ENCODE measurements at regions not wholly inside any gene's neighbourhood (a gene's known extent, or its start where the extent isn't known, plus 50 kb on each side); places are given as distances from the start of the nearest gene placed in this dataset.

DNA sequence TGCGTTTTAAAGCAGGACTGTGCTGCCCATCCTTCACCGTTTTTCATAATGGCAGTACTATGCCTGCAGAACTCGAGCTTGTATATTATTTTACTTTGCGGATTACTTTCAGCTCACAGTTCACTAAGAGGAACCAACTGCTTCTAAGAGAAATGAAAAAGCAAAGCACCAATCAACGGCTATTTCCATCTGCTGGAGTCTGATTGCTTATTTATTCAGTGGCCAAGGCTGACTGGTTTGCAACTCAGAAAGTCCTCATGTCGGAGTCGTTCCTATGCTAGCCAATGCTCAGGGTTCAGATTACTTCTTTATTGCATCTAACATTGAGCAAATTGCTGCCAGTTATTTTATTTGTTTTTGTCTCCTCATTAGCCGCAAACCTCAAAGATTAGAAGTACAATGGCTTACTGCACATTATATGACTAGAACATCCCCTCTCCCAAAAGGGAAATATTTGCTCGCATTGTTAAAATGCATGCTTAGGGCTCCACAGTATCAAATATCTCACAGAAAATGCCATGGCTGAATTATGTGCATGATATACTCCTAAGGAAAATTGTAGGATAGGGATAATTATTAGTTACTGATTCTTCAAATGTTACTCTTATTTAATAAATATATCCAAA, 1628.2 kb upstream of the ADGRL3 start:
- TF ChIP-seq, protein P1, sequence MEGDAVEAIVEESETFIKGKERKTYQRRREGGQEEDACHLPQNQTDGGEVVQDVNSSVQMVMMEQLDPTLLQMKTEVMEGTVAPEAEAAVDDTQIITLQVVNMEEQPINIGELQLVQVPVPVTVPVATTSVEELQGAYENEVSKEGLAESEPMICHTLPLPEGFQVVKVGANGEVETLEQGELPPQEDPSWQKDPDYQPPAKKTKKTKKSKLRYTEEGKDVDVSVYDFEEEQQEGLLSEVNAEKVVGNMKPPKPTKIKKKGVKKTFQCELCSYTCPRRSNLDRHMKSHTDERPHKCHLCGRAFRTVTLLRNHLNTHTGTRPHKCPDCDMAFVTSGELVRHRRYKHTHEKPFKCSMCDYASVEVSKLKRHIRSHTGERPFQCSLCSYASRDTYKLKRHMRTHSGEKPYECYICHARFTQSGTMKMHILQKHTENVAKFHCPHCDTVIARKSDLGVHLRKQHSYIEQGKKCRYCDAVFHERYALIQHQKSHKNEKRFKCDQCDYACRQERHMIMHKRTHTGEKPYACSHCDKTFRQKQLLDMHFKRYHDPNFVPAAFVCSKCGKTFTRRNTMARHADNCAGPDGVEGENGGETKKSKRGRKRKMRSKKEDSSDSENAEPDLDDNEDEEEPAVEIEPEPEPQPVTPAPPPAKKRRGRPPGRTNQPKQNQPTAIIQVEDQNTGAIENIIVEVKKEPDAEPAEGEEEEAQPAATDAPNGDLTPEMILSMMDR (IDR thresholded peaks at IDR 0.05), result no peak
- TF ChIP-seq POLR2A (IDR thresholded peaks at IDR 0.05), result no peak

Data from Peyer's patch (tissue), 4 donors.